ENCODE measurements at regions not wholly inside any gene's neighbourhood (a gene's known extent, or its start where the extent isn't known, plus 50 kb on each side); places are given as distances from the start of the nearest gene placed in this dataset.
A peak's percentile ranks its signal among the peaks of the same experiment; 100 is the strongest.

DNA sequence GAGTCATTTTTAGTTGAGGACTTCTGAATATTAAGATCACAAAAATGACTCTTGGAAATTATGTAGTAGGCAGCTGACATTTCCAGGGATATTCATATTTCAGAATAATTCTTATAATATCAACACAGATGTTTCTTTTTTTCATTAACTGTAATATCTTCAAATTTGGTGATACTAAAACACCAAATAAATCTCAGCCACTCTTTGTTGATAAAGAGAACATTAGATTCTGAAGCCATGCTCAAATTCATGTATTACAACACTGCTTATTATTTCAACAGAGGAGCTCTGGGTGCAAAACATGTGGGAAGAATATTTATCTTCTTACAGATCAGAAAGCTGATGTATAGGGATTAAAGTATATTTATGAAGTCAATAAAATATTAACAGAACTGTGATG is 355.4 kb downstream of the CRPPA start:
- Mint-ChIP-seq H3K27me3 (ENCODE audit: low read depth) (no peaks in the 10 kb centered on the region), H3K4me3 (no peak overlapping the region), H3K36me3 (ENCODE audit: low read depth) (no peaks in the 10 kb centered on the region), H3K27ac (no peak overlapping the region), H3K4me1 (peaks cover 51% of the 10 kb centered on the region), H3K9me3 (no peaks in the 10 kb centered on the region)
- TF ChIP-seq, protein P1, sequence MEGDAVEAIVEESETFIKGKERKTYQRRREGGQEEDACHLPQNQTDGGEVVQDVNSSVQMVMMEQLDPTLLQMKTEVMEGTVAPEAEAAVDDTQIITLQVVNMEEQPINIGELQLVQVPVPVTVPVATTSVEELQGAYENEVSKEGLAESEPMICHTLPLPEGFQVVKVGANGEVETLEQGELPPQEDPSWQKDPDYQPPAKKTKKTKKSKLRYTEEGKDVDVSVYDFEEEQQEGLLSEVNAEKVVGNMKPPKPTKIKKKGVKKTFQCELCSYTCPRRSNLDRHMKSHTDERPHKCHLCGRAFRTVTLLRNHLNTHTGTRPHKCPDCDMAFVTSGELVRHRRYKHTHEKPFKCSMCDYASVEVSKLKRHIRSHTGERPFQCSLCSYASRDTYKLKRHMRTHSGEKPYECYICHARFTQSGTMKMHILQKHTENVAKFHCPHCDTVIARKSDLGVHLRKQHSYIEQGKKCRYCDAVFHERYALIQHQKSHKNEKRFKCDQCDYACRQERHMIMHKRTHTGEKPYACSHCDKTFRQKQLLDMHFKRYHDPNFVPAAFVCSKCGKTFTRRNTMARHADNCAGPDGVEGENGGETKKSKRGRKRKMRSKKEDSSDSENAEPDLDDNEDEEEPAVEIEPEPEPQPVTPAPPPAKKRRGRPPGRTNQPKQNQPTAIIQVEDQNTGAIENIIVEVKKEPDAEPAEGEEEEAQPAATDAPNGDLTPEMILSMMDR (IDR thresholded peaks at IDR 0.05; ENCODE audit: unreplicated experiment in 3 of 3) = no peak

GRCh38 chr7:16063716-16064675 is 357.3 kb downstream of the CRPPA start:
- peak overlapping the region; percentile 12 to 57 (median 41) for H3K27ac Mint-ChIP-seq
- TF ChIP-seq, protein P1 (IDR thresholded peaks at IDR 0.05; ENCODE audit: unreplicated experiment in 3 of 3) = no peak
- H3K36me3 Mint-ChIP-seq (ENCODE audit: low read depth) = no peaks in the 10 kb centered on the region
- no peaks in the 10 kb centered on the region for H3K27me3 Mint-ChIP-seq (ENCODE audit: low read depth)
- no peak overlapping the region for H3K4me3 Mint-ChIP-seq
- peaks cover 50% of the 10 kb centered on the region for H3K4me1 Mint-ChIP-seq
- no peaks in the 10 kb centered on the region for H3K9me3 Mint-ChIP-seq

GRCh38 chr7:16063221-16063620 is 358.1 kb downstream of the CRPPA start:
- H3K27me3 Mint-ChIP-seq (ENCODE audit: low read depth) = no peaks in the 10 kb centered on the region
- no peak overlapping the region for H3K4me3 Mint-ChIP-seq
- H3K9me3 Mint-ChIP-seq = no peaks in the 10 kb centered on the region
- peak overlapping the region in 2 of 3 experiments; percentile 41 to 57 for H3K27ac Mint-ChIP-seq
- H3K36me3 Mint-ChIP-seq (ENCODE audit: low read depth) = no peaks in the 10 kb centered on the region
- TF ChIP-seq, protein P1 (IDR thresholded peaks at IDR 0.05; ENCODE audit: unreplicated experiment in 3 of 3) = no peak
- H3K4me1 Mint-ChIP-seq = peaks cover 45% of the 10 kb centered on the region

- Mint-ChIP-seq H3K4me1 (peaks cover 36% of the 10 kb centered on the region), H3K4me3 (no peak overlapping the region), H3K36me3 (ENCODE audit: low read depth) (no peaks in the 10 kb centered on the region), H3K9me3 (no peaks in the 10 kb centered on the region), H3K27me3 (ENCODE audit: low read depth) (no peaks in the 10 kb centered on the region), H3K27ac (peak overlapping the region; percentile 17 to 74 (median 69))
- TF ChIP-seq, protein P1 (IDR thresholded peaks at IDR 0.05; ENCODE audit: unreplicated experiment in 3 of 3) = no peak
Observed at GRCh38 chr7:16062269-16062668, 359.1 kb downstream of the CRPPA start.

- Mint-ChIP-seq H3K4me3 (no peak overlapping the region), H3K36me3 (ENCODE audit: low read depth) (no peaks in the 10 kb centered on the region), H3K27me3 (ENCODE audit: low read depth) (no peaks in the 10 kb centered on the region)
Observed at GRCh38 chr7:16061630-16062029, 359.7 kb downstream of the CRPPA start.

More at GRCh38 chr7:16061630-16062029, 359.7 kb downstream of the CRPPA start:
- Mint-ChIP-seq H3K9me3 (no peaks in the 10 kb centered on the region), H3K4me1 (peaks cover 31% of the 10 kb centered on the region), H3K27ac (peak overlapping the region in 2 of 3 experiments; percentile 69 to 74)
- TF ChIP-seq, protein P1 (IDR thresholded peaks at IDR 0.05; ENCODE audit: unreplicated experiment in 3 of 3) = no peak

Data from nephron (organoid).